ENCODE measurements at regions not wholly inside any gene's neighbourhood (a gene's known extent, or its start where the extent isn't known, plus 50 kb on each side); places are given as distances from the start of the nearest gene placed in this dataset.

- DNase-seq (ENCODE audit: low read depth) = no peak
- H3K4me3 ChIP-seq (ENCODE audit: control insufficient read depth, low read depth, low read length) = no peak overlapping the region
- no peak for TF ChIP-seq CTCF (IDR thresholded peaks at IDR 0.05; ENCODE audit: control insufficient read depth, insufficient read depth, low read depth, low read length, missing control alignments)
These were observed 149.3 kb upstream of the TENM3 start for GRCh38 chr4:182093935-182094334.

- no peak overlapping the region for H3K4me3 ChIP-seq (ENCODE audit: control insufficient read depth, low read depth, low read length)
- no peak for DNase-seq (ENCODE audit: low read depth)
- TF ChIP-seq CTCF (IDR thresholded peaks at IDR 0.05; ENCODE audit: control insufficient read depth, insufficient read depth, low read depth, low read length, missing control alignments) = no peak
These were observed 141.6 kb upstream of the TENM3 start for GRCh38 chr4:182101618-182102017.

- no peak overlapping the region for H3K4me3 ChIP-seq (ENCODE audit: control insufficient read depth, low read depth, low read length)
- TF ChIP-seq CTCF (IDR thresholded peaks at IDR 0.05; ENCODE audit: control insufficient read depth, insufficient read depth, low read depth, low read length, missing control alignments) = no peak
- no peak for DNase-seq (ENCODE audit: low read depth)
These were observed 140.6 kb upstream of the TENM3 start for GRCh38 chr4:182102576-182102975.

- DNase-seq (ENCODE audit: low read depth) = no peak
- no peak for TF ChIP-seq CTCF (IDR thresholded peaks at IDR 0.05; ENCODE audit: control insufficient read depth, insufficient read depth, low read depth, low read length, missing control alignments)
These were observed 139.4 kb upstream of the TENM3 start for GRCh38 chr4:182103614-182104319.

GRCh38 chr4:182105416-182105815, 137.8 kb upstream of the TENM3 start:
- DNase-seq (ENCODE audit: low read depth) = no peak
- H3K4me3 ChIP-seq (ENCODE audit: control insufficient read depth, low read depth, low read length) = no peak overlapping the region
- no peak for TF ChIP-seq CTCF (IDR thresholded peaks at IDR 0.05; ENCODE audit: control insufficient read depth, insufficient read depth, low read depth, low read length, missing control alignments)

More at GRCh38 chr4:182103614-182104319, 139.4 kb upstream of the TENM3 start:
- no peak overlapping the region for H3K4me3 ChIP-seq (ENCODE audit: control insufficient read depth, low read depth, low read length)

- no peak for DNase-seq (ENCODE audit: low read depth)
- H3K4me3 ChIP-seq (ENCODE audit: control insufficient read depth, low read depth, low read length) = no peak overlapping the region
- TF ChIP-seq CTCF (IDR thresholded peaks at IDR 0.05; ENCODE audit: control insufficient read depth, insufficient read depth, low read depth, low read length, missing control alignments) = no peak
These were observed 135.3 kb upstream of the TENM3 start for GRCh38 chr4:182107931-182108330.

Data from AG09309 (cell line).